ENCODE measurements at regions not wholly inside any gene's neighbourhood (a gene's known extent, or its start where the extent isn't known, plus 50 kb on each side); places are given as distances from the start of the nearest gene placed in this dataset.

DNA sequence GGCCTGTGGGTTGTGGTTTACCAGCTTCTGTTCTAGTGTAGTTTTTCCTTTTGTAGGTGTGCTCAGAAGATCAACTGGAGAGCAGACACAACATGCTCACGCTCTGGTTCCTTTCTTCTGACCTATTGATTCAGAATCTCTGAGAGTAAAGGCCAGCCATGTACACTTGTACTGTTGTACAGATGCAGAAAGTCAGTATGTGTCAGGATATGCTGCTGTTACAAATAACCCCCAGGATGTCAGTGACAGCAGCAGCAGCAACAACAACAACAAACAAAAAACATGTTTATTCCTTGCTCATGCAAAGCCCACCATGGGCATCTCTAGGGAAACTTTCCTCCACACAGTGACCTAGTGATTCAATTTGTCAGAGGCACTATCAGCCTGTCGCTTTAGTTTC is 154.8 kb upstream of the RBFOX1 start:
- TF ChIP-seq, protein P1, sequence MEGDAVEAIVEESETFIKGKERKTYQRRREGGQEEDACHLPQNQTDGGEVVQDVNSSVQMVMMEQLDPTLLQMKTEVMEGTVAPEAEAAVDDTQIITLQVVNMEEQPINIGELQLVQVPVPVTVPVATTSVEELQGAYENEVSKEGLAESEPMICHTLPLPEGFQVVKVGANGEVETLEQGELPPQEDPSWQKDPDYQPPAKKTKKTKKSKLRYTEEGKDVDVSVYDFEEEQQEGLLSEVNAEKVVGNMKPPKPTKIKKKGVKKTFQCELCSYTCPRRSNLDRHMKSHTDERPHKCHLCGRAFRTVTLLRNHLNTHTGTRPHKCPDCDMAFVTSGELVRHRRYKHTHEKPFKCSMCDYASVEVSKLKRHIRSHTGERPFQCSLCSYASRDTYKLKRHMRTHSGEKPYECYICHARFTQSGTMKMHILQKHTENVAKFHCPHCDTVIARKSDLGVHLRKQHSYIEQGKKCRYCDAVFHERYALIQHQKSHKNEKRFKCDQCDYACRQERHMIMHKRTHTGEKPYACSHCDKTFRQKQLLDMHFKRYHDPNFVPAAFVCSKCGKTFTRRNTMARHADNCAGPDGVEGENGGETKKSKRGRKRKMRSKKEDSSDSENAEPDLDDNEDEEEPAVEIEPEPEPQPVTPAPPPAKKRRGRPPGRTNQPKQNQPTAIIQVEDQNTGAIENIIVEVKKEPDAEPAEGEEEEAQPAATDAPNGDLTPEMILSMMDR (IDR thresholded peaks at IDR 0.05), result no peak
- no peak for TF ChIP-seq POLR2A (IDR thresholded peaks at IDR 0.05)

Data from heart left ventricle (tissue), 13 donors.